ENCODE measurements at regions not wholly inside any gene's neighbourhood (a gene's known extent, or its start where the extent isn't known, plus 50 kb on each side); places are given as distances from the start of the nearest gene placed in this dataset.
A peak's percentile ranks its signal among the peaks of the same experiment; 100 is the strongest.
"Not testable (repeated sequence)": the region's sequence is repeated elsewhere in the genome, so short reads cannot be mapped to it uniquely, and the experiment has no call there.

GRCh38 chr6:6825193-6825784 is 236.8 kb downstream of the LY86 start:
- peak; percentile 41 to 47 for DNase-seq
- 54 to 67% (median 65%) methylated on average over 11 of the region's 11 CpGs for WGBS, 5 donors
- Histone ChIP-seq H3K27me3 (no peaks in the 10 kb centered on the region), H3K4me3 (no peak overlapping the region), H3K36me3 (no peaks in the 10 kb centered on the region), H3K9me3 (no peaks in the 10 kb centered on the region), H3K27ac (no peak overlapping the region), H3K4me1 (peaks cover 7 to 26% (median 16%) of the 10 kb centered on the region in 4 donors)
- TF ChIP-seq POLR2A (IDR thresholded peaks at IDR 0.05): no peak
- no peak for TF ChIP-seq CTCF (IDR thresholded peaks at IDR 0.05)
- TF ChIP-seq EP300 (IDR thresholded peaks at IDR 0.05): no peak
- TF ChIP-seq POLR2AphosphoS5 (IDR thresholded peaks at IDR 0.05): no peak
- intact Hi-C loops (cut with DNase I; ENCODE audit: low total_unique reads): no loop called here

GRCh38 chr6:6826095-6826901 is 237.8 kb downstream of the LY86 start:
- Histone ChIP-seq H3K9me3 (no peaks in the 10 kb centered on the region), H3K36me3 (no peaks in the 10 kb centered on the region), H3K4me1 (peaks cover 7 to 26% (median 14%) of the 10 kb centered on the region in 4 donors), H3K27ac (peak overlapping the region in 3 of 5 donors; percentile 16 to 23 (median 21)), H3K4me3 (no peak overlapping the region), H3K27me3 (no peaks in the 10 kb centered on the region)
- TF ChIP-seq EP300 (IDR thresholded peaks at IDR 0.05): no peak
- TF ChIP-seq CTCF (IDR thresholded peaks at IDR 0.05): no peak
- intact Hi-C loops (cut with DNase I; ENCODE audit: low total_unique reads): no loop called here
- WGBS, 5 donors: 47 to 61% (median 58%) methylated on average over 13 to 16 of the region's 16 CpGs
- DNase-seq: peak; percentile 60 to 66

- no peaks in the 10 kb centered on the region for H3K27me3 ChIP-seq
- TF ChIP-seq EP300 (IDR thresholded peaks at IDR 0.05) (no peak), POLR2AphosphoS5 (IDR thresholded peaks at IDR 0.05) (no peak), CTCF (IDR thresholded peaks at IDR 0.05) (no peak), POLR2A (IDR thresholded peaks at IDR 0.05) (no peak)
- H3K4me1 ChIP-seq: peaks cover 7 to 26% (median 14%) of the 10 kb centered on the region in 4 donors
- no peak overlapping the region for H3K4me3 ChIP-seq
- 78 to 94% (median 82%) methylated on average over 10 of the region's 10 CpGs for WGBS, 5 donors
- intact Hi-C loops (cut with DNase I; ENCODE audit: low total_unique reads): no loop called here
- no peaks in the 10 kb centered on the region for H3K36me3 ChIP-seq
- H3K9me3 ChIP-seq: no peaks in the 10 kb centered on the region
- no peak for DNase-seq
- peak overlapping the region in 1 of 5 donors; percentile 23 for H3K27ac ChIP-seq
These were observed 238.4 kb downstream of the LY86 start for GRCh38 chr6:6826961-6827360.

GRCh38 chr6:6829872-6830685 is 241.6 kb downstream of the LY86 start:
- no peak overlapping the region for H3K4me3 ChIP-seq
- no peaks in the 10 kb centered on the region for H3K36me3 ChIP-seq
- no peak overlapping the region for H3K27ac ChIP-seq
- WGBS, 5 donors: 68 to 77% (median 71%) methylated on average over 6 of the region's 6 CpGs
- no peak for DNase-seq
- peaks cover 7 to 18% (median 8%) of the 10 kb centered on the region in 4 donors for H3K4me1 ChIP-seq
- no peaks in the 10 kb centered on the region for H3K27me3 ChIP-seq
- TF ChIP-seq POLR2AphosphoS5 (IDR thresholded peaks at IDR 0.05): no peak
- TF ChIP-seq EP300 (IDR thresholded peaks at IDR 0.05): no peak
- no peak for TF ChIP-seq CTCF (IDR thresholded peaks at IDR 0.05)
- TF ChIP-seq POLR2A (IDR thresholded peaks at IDR 0.05): no peak
- intact Hi-C loops (cut with DNase I; ENCODE audit: low total_unique reads): no loop called here
- no peaks in the 10 kb centered on the region for H3K9me3 ChIP-seq

GRCh38 chr6:6830686-6831063 is 242.2 kb downstream of the LY86 start:
- H3K36me3 ChIP-seq; intact Hi-C loops (cut with DNase I; ENCODE audit: low total_unique reads); DNase-seq; H3K27ac ChIP-seq; H3K9me3 ChIP-seq; H3K27me3 ChIP-seq; H3K4me3 ChIP-seq: not testable (repeated sequence)
- H3K4me1 ChIP-seq: peaks cover 6 to 12% (median 8%) of the 10 kb centered on the region in 4 donors

Measured in stomach (tissue), 8 donors.